Hepatocyte (in vitro differentiated cells): ENCODE measurements at regions not wholly inside any gene's neighbourhood (a gene's known extent, or its start where the extent isn't known, plus 50 kb on each side); places are given as distances from the start of the nearest gene placed in this dataset.

ENCODE experiments used
- DNase-seq: peaks from one replicate; pipeline ENCODE4 v3.0.0-alpha.2; 2016; ENCODE audit warnings: low spot score
- H2AFZ ChIP-seq: fragments of 200-600 bp; sonication (generic); 2 replicates; pipeline ENCODE4 v1.6.0; 2016; ENCODE audit warnings: antibody characterized with exemption, mild to moderate bottlenecking
- H3K27ac ChIP-seq: fragments of 200-600 bp; sonication (generic); 2 replicates; pipeline ENCODE4 v1.5.1; 2016; ENCODE audit warnings: mild to moderate bottlenecking
- H3K27me3 ChIP-seq: fragments of 200-600 bp; sonication (generic); 2 replicates; pipeline ENCODE4 v1.6.1; 2016
- H3K36me3 ChIP-seq: fragments of 200-600 bp; sonication (generic); replicated peaks from 2 replicates; pipeline ENCODE4 v1.5.1; 2016; ENCODE audit warnings: low read depth; ENCODE audit not compliant: insufficient read depth
- H3K4me1 ChIP-seq: fragments of 200-600 bp; sonication (generic); 2 replicates; pipeline ENCODE4 v1.5.1; 2016; ENCODE audit warnings: mild to moderate bottlenecking, moderate library complexity; ENCODE audit not compliant: insufficient read depth
- H3K4me2 ChIP-seq: fragments of 200-600 bp; sonication (generic); 2 replicates; pipeline ENCODE4 v1.6.0; 2016
- H3K4me3 ChIP-seq: fragments of 200-600 bp; sonication (generic); 2 replicates; pipeline ENCODE4 v1.5.1; 2016; ENCODE audit warnings: mild to moderate bottlenecking
- H3K79me2 ChIP-seq: fragments of 200-600 bp; sonication (generic); 2 replicates; pipeline ENCODE4 v1.6.0; 2017; ENCODE audit warnings: mild to moderate bottlenecking
- H3K9me2 ChIP-seq: fragments of 200-600 bp; sonication (generic); replicated peaks from 2 replicates; pipeline ENCODE4 v1.6.0; 2017; ENCODE audit warnings: mild to moderate bottlenecking; ENCODE audit not compliant: insufficient read depth
- H3K9me3 ChIP-seq: fragments of 200-600 bp; sonication (generic); 2 replicates; pipeline ENCODE4 v1.5.1; 2016; ENCODE audit warnings: low read depth, mild to moderate bottlenecking
- H4K20me1 ChIP-seq: fragments of 200-600 bp; sonication (generic); 2 replicates; pipeline ENCODE4 v1.6.0; 2016; ENCODE audit warnings: mild to moderate bottlenecking; ENCODE audit not compliant: insufficient read depth, poor library complexity, severe bottlenecking
- CTCF ChIP-seq: fragments of 200-600 bp; sonication (generic); IDR thresholded peaks from 2 replicates; pipeline ENCODE4 v1.5.1; 2016; ENCODE audit warnings: antibody characterized with exemption, mild to moderate bottlenecking; ENCODE audit not compliant: poor library complexity
- EZH2 ChIP-seq: fragments of 200-600 bp; sonication (generic); IDR thresholded peaks from 2 replicates; pipeline ENCODE4 v1.6.1; 2016; ENCODE audit warnings: antibody characterized with exemption, mild to moderate bottlenecking, borderline replicate concordance
- EZH2phosphoT487 ChIP-seq: fragments of 200-600 bp; sonication (generic); IDR thresholded peaks from one replicate; pipeline ENCODE4 v1.6.1; 2018; ENCODE audit warnings: antibody characterized with exemption, mild to moderate bottlenecking, low read depth, moderate library complexity; ENCODE audit not compliant: unreplicated experiment, severe bottlenecking
- WGBS: methylation state at CpG from one replicate; pipeline ENCODE4 v1.1.6; 2016; ENCODE audit warnings: low lambda C conversion rate; ENCODE audit errors: missing lambda C conversion rate; 5-methylcytosine and 5-hydroxymethylcytosine counted together

DNA sequence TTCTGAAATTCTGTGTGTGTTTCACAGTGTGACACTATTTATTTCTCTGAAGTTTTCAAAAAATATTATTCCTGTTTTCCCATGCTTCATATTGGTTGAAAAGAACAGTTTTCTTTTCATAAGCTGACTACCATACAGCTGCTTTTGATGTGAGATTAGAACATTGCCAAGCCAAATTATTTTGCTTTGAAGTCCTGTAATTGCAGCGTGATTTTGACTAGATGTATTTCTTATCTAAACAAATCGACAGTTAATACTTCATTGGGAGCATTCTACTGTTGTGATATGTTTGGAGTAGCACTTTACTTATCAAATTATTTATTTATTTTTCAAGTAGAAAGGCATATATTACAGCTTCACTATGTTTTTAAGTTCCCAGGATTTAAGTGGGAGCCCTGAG, 132.0 kb downstream of the DACT1 start:
- Histone ChIP-seq H3K9me3 (no peaks in the 10 kb centered on the region), H3K4me3 (no peak overlapping the region), H3K9me2 (no peaks in the 10 kb centered on the region), H4K20me1 (no peaks in the 10 kb centered on the region), H3K4me1 (peaks cover 44% of the 10 kb centered on the region), H3K4me2 (no peak overlapping the region), H3K36me3 (no peaks in the 10 kb centered on the region), H2AFZ (no peak overlapping the region), H3K27me3 (no peaks in the 10 kb centered on the region), H3K79me2 (no peaks in the 10 kb centered on the region), H3K27ac (no peak overlapping the region)
- no peak for DNase-seq
- 30% methylated on average over 2 of the region's 2 CpGs for WGBS
- TF ChIP-seq CTCF, result no peak
- no peak for TF ChIP-seq EZH2phosphoT487
- TF ChIP-seq EZH2, result no peak

DNA sequence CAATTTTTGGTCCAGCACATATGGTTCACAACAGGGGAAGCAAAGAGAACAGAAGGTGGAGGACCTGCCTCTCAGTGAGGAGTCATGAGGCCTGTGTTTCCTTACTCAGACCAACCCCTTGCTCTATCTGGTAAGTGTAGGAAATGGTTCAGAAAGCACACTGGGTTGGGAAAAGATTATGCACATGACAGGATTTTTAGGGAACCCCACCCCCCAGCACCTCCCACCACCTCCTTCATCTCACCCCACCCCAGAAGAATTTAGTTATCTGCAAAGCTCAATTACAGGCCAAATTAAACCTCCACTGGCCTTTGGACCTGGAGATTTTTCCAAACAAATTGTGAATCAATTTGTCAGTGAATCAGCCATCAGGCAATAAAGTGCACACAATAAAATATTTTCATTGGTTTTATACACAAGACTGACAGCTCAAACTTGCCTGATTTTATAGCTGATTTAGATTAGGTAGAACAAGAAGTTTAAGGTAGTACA, 132.8 kb downstream of the DACT1 start:
- H3K36me3 ChIP-seq, result no peaks in the 10 kb centered on the region
- H2AFZ ChIP-seq, result no peak overlapping the region
- H3K27ac ChIP-seq, result peak overlapping the region; percentile 57
- no peaks in the 10 kb centered on the region for H3K9me2 ChIP-seq
- no peaks in the 10 kb centered on the region for H3K9me3 ChIP-seq
- no peak overlapping the region for H3K4me3 ChIP-seq
- H3K79me2 ChIP-seq, result no peaks in the 10 kb centered on the region
- peaks cover 41% of the 10 kb centered on the region for H3K4me1 ChIP-seq
- H3K27me3 ChIP-seq, result no peaks in the 10 kb centered on the region
- no peak for DNase-seq
- no peak for TF ChIP-seq EZH2phosphoT487
- TF ChIP-seq CTCF, result no peak
- no peak for TF ChIP-seq EZH2
- no peak overlapping the region for H3K4me2 ChIP-seq
- no peaks in the 10 kb centered on the region for H4K20me1 ChIP-seq

DNA sequence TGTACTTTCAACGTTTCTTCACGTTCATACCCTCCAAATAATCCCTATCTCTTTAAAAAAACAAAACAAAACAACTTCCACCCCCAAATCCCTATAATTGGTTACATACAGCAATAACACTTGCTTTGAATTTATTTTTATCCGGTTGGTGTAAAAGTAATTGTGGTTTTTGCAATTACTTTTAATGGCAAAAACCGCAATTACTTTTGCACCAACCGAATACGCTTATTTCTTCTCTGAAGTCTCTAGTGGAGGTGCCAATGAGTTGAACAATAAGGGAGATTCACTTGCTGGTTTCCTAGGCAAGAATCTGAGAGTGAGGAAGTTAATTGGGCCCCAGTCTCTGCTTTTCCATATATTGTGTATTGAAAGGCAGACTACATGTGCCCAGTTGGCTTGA, 133.3 kb downstream of the DACT1 start:
- no peaks in the 10 kb centered on the region for H3K36me3 ChIP-seq
- no peaks in the 10 kb centered on the region for H3K9me2 ChIP-seq
- H3K9me3 ChIP-seq, result no peaks in the 10 kb centered on the region
- no peak overlapping the region for H3K4me2 ChIP-seq
- DNase-seq, result no peak
- H3K27ac ChIP-seq, result peak overlapping the region; percentile 30
- H3K4me1 ChIP-seq, result peaks cover 36% of the 10 kb centered on the region
- H3K27me3 ChIP-seq, result no peaks in the 10 kb centered on the region
- H3K4me3 ChIP-seq, result no peak overlapping the region
- no peaks in the 10 kb centered on the region for H4K20me1 ChIP-seq
- H3K79me2 ChIP-seq, result no peaks in the 10 kb centered on the region
- no peak overlapping the region for H2AFZ ChIP-seq
- TF ChIP-seq EZH2phosphoT487 (no peak), EZH2 (no peak), CTCF (no peak)
- WGBS, result 75% methylated on average over 6 of the region's 6 CpGs

- TF ChIP-seq CTCF (no peak), EZH2phosphoT487 (no peak), EZH2 (no peak)
- H3K79me2 ChIP-seq, result no peaks in the 10 kb centered on the region
- H3K27me3 ChIP-seq, result no peaks in the 10 kb centered on the region
- H3K27ac ChIP-seq, result no peak overlapping the region
- H3K9me3 ChIP-seq, result no peaks in the 10 kb centered on the region
- H3K4me3 ChIP-seq, result no peak overlapping the region
- no peak overlapping the region for H3K4me2 ChIP-seq
- WGBS, result 37% methylated on average over 3 of the region's 3 CpGs
- H4K20me1 ChIP-seq, result no peaks in the 10 kb centered on the region
- no peak for DNase-seq
- H3K36me3 ChIP-seq, result no peaks in the 10 kb centered on the region
- H3K9me2 ChIP-seq, result no peaks in the 10 kb centered on the region
- peaks cover 32% of the 10 kb centered on the region for H3K4me1 ChIP-seq
- H2AFZ ChIP-seq, result no peak overlapping the region
These were observed 134.4 kb downstream of the DACT1 start for GRCh38 chr14:58772116-58772515.
